Gastroesophageal sphincter (tissue), 3 donors: ENCODE measurements at regions not wholly inside any gene's neighbourhood (a gene's known extent, or its start where the extent isn't known, plus 50 kb on each side); places are given as distances from the start of the nearest gene placed in this dataset.
"Not testable (repeated sequence)": the region's sequence is repeated elsewhere in the genome, so short reads cannot be mapped to it uniquely, and the experiment has no call there.

ENCODE experiments used
- POLR2A ChIP-seq, 2 donors: fragments of 450-650 bp; IDR thresholded peaks; one replicate each; pipeline ENCODE4 v1.6.1; 2017; ENCODE audit warnings: antibody characterized with exemption in 2 of 2, mild to moderate bottlenecking in 2 of 2, moderate library complexity in 1 of 2
- POLR2AphosphoS5 ChIP-seq: sonication (generic); formaldehyde crosslinking; IDR thresholded peaks from one replicate; pipeline ENCODE4 v1.6.1; 2017; ENCODE audit warnings: antibody characterized with exemption
- TF ChIP-seq, protein P1 (sequence below), 4 experiments: fragments of 200-600 bp in 2 of 4; fragments of 450-650 bp in 2 of 4; sonication (generic) in 1 of 4; IDR thresholded peaks; one replicate each; pipeline ENCODE4 v1.5.1; 2017 to 2019; ENCODE audit warnings: antibody characterized with exemption in 4 of 4, mild to moderate bottlenecking in 2 of 4, moderate library complexity in 2 of 4

DNA sequence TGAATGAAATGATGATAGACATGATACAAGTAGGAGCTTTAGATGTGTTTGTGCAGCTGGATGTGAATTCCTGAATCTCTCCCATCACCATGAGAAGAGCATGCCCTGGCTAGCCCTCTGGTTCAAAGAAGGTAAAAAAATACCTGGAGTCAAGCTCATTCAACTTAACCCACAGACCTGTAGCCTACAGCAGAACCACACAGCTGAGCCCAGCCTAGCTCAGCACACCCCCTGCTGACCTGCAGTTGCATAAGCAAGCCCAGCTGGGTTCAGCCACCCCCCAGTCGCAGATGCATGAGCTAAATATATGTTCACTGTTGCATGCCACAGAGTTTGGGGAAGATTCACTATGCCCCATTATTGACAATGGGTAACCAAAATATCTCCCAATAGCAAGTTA, 130.6 kb upstream of the RRN3 start:
- TF ChIP-seq, protein P1, sequence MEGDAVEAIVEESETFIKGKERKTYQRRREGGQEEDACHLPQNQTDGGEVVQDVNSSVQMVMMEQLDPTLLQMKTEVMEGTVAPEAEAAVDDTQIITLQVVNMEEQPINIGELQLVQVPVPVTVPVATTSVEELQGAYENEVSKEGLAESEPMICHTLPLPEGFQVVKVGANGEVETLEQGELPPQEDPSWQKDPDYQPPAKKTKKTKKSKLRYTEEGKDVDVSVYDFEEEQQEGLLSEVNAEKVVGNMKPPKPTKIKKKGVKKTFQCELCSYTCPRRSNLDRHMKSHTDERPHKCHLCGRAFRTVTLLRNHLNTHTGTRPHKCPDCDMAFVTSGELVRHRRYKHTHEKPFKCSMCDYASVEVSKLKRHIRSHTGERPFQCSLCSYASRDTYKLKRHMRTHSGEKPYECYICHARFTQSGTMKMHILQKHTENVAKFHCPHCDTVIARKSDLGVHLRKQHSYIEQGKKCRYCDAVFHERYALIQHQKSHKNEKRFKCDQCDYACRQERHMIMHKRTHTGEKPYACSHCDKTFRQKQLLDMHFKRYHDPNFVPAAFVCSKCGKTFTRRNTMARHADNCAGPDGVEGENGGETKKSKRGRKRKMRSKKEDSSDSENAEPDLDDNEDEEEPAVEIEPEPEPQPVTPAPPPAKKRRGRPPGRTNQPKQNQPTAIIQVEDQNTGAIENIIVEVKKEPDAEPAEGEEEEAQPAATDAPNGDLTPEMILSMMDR (IDR thresholded peaks at IDR 0.05): not testable (repeated sequence)
- TF ChIP-seq POLR2AphosphoS5; POLR2A (IDR thresholded peaks at IDR 0.05): not testable (repeated sequence)
